GM19468 (cell line): ENCODE measurements at regions not wholly inside any gene's neighbourhood (a gene's known extent, or its start where the extent isn't known, plus 50 kb on each side); places are given as distances from the start of the nearest gene placed in this dataset.

Source experiments
- ATAC-seq: cut with Tn5 transposase; IDR thresholded peaks from one replicate; pipeline ENCODE4 v1.9.1; 2021; ENCODE audit warnings: mild to moderate bottlenecking, moderate library complexity, moderate number of reproducible peaks; ENCODE audit not compliant: unreplicated experiment; ENCODE audit errors: extremely low read depth

GRCh38 chr7:46544396-46545008, 623.4 kb upstream of the IGFBP3 start:
- no peak for ATAC-seq

- ATAC-seq = no peak
Measured at GRCh38 chr7:46542076-46542475, 621.0 kb upstream of the IGFBP3 start.

GRCh38 chr7:46539892-46540483, 618.9 kb upstream of the IGFBP3 start:
- no peak for ATAC-seq

GRCh38 chr7:46537191-46537905, 616.3 kb upstream of the IGFBP3 start:
- ATAC-seq = no peak

- no peak for ATAC-seq
Measured at GRCh38 chr7:46534664-46535588, 613.9 kb upstream of the IGFBP3 start.

GRCh38 chr7:46533946-46534345, 612.9 kb upstream of the IGFBP3 start:
- ATAC-seq = no peak

GRCh38 chr7:46532571-46532970, 611.5 kb upstream of the IGFBP3 start:
- no peak for ATAC-seq

GRCh38 chr7:46530081-46530750, 609.1 kb upstream of the IGFBP3 start:
- ATAC-seq = no peak

GRCh38 chr7:46527360-46527759, 606.3 kb upstream of the IGFBP3 start:
- no peak for ATAC-seq

GRCh38 chr7:46525876-46526275, 604.8 kb upstream of the IGFBP3 start:
- ATAC-seq = no peak

GRCh38 chr7:46524350-46524749, 603.3 kb upstream of the IGFBP3 start:
- ATAC-seq = no peak

GRCh38 chr7:46522354-46522906, 601.4 kb upstream of the IGFBP3 start:
- ATAC-seq = no peak

GRCh38 chr7:46518713-46519112, 597.6 kb upstream of the IGFBP3 start:
- no peak for ATAC-seq

- ATAC-seq = no peak
Measured at GRCh38 chr7:46515844-46516590, 594.9 kb upstream of the IGFBP3 start.

- no peak for ATAC-seq
Measured at GRCh38 chr7:46513447-46513848, 592.4 kb upstream of the IGFBP3 start.

GRCh38 chr7:46512891-46513413, 591.9 kb upstream of the IGFBP3 start:
- ATAC-seq = no peak

GRCh38 chr7:46511442-46512215, 590.6 kb upstream of the IGFBP3 start:
- no peak for ATAC-seq

GRCh38 chr7:46508583-46508982, 587.5 kb upstream of the IGFBP3 start:
- no peak for ATAC-seq
